Transverse colon (tissue), 4 donors: ENCODE measurements at regions not wholly inside any gene's neighbourhood (a gene's known extent, or its start where the extent isn't known, plus 50 kb on each side); places are given as distances from the start of the nearest gene placed in this dataset.
"Not testable (repeated sequence)": the region's sequence is repeated elsewhere in the genome, so short reads cannot be mapped to it uniquely, and the experiment has no call there.

Experiments used
- DNase-seq: peaks from one replicate; pipeline ENCODE4 v3.0.0-alpha.2; 2019
- H3K27ac ChIP-seq, 4 donors: fragments of 200-600 bp; sonication (generic); 2 replicates each; pipeline ENCODE4 v1.5.1; 2016 to 2018; ENCODE audit warnings: inconsistent platforms in 4 of 4
- H3K27me3 ChIP-seq: fragments of 200-600 bp; sonication (generic); 2 replicates; pipeline ENCODE4 v1.5.1; 2017; ENCODE audit warnings: inconsistent platforms
- H3K36me3 ChIP-seq, 4 donors: fragments of 200-600 bp; sonication (generic); 2 replicates each; pipeline ENCODE4 v1.5.1; 2017 to 2019; ENCODE audit warnings: inconsistent platforms in 4 of 4
- H3K4me1 ChIP-seq, 4 donors: fragments of 200-600 bp; sonication (generic); 2 replicates each; pipeline ENCODE4 v1.5.1; 2017 to 2020; ENCODE audit warnings: inconsistent platforms in 4 of 4
- H3K4me3 ChIP-seq, 4 donors: fragments of 200-600 bp; sonication (generic); 1 replicate in 1 of 4; 2 replicates in 3 of 4; pipeline versions ENCODE4 v1.5.1 to v1.6.1; 2017 to 2019; ENCODE audit warnings: inconsistent platforms in 4 of 4
- H3K9me3 ChIP-seq, 2 donors: fragments of 200-600 bp; sonication (generic); 2 replicates each; pipeline ENCODE4 v1.5.1; 2017 to 2019; ENCODE audit warnings: inconsistent platforms in 2 of 2
- WGBS, 2 donors: methylation state at CpG; one replicate each; pipeline ENCODE4 v1.1.5; 2018; ENCODE audit warnings: low coverage in 1 of 2; 5-methylcytosine and 5-hydroxymethylcytosine counted together
- in situ Hi-C, 4 donors: fragments of 200-750 bp; cut with MboI; loops; one replicate each; pipeline versions ENCODE4 v1.15.0 to v1.15.1; 2017; ENCODE audit warnings: low sequenced_read_pairs in 3 of 4, low pct_ligation_motif_present in 1 of 4, low pct_unique_long_range_greater_than_20kb in 1 of 4
- intact Hi-C: fragments of 100-400 bp; cut with DNase I; formaldehyde crosslinking; loops from one replicate; pipeline ENCODE4 v1.15.1; 2023; ENCODE audit warnings: low total_unique reads

GRCh38 chr16:88266935-88267551 is 115.7 kb upstream of the ZNF469 start:
- in situ Hi-C loops, H3K4me3 ChIP-seq, DNase-seq, H3K27ac ChIP-seq, H3K9me3 ChIP-seq, H3K36me3 ChIP-seq, intact Hi-C loops, H3K27me3 ChIP-seq: not testable (repeated sequence)
- peaks cover 0 to 22% (median 10%) of the 10 kb centered on the region in 4 donors for H3K4me1 ChIP-seq
- WGBS, 2 donors, result 79% methylated on average over 31 of the region's 31 CpGs; no CpG with 5 or more reads in 1 of the 2 donors

- H3K27me3 ChIP-seq, H3K36me3 ChIP-seq, H3K9me3 ChIP-seq, DNase-seq, intact Hi-C loops, H3K27ac ChIP-seq, in situ Hi-C loops, H3K4me3 ChIP-seq: not testable (repeated sequence)
- peaks cover 0 to 14% (median 6%) of the 10 kb centered on the region in 4 donors for H3K4me1 ChIP-seq
- WGBS, 2 donors, result 73 to 78% methylated on average over 6 to 20 of the region's 20 CpGs
Measured at GRCh38 chr16:88268186-88268970, 114.4 kb upstream of the ZNF469 start.

GRCh38 chr16:88270171-88270790 is 112.5 kb upstream of the ZNF469 start:
- H3K27ac ChIP-seq, H3K4me3 ChIP-seq, DNase-seq, H3K9me3 ChIP-seq, in situ Hi-C loops, H3K36me3 ChIP-seq, H3K4me1 ChIP-seq, intact Hi-C loops, H3K27me3 ChIP-seq: not testable (repeated sequence)
- WGBS, 2 donors, result 58 to 70% methylated on average over 4 to 10 of the region's 10 CpGs

- DNase-seq, result not testable (repeated sequence)
Measured at GRCh38 chr16:88271296-88271695, 111.5 kb upstream of the ZNF469 start.

GRCh38 chr16:88271776-88272175 is 111.0 kb upstream of the ZNF469 start:
- in situ Hi-C loops, H3K36me3 ChIP-seq, H3K27me3 ChIP-seq, H3K4me1 ChIP-seq, H3K27ac ChIP-seq, DNase-seq, H3K9me3 ChIP-seq, intact Hi-C loops, H3K4me3 ChIP-seq: not testable (repeated sequence)
- WGBS, 2 donors, result 76 to 80% methylated on average over 2 to 3 of the region's 3 CpGs

More at GRCh38 chr16:88271296-88271695, 111.5 kb upstream of the ZNF469 start:
- H3K27ac ChIP-seq, H3K4me3 ChIP-seq, H3K4me1 ChIP-seq, H3K27me3 ChIP-seq, H3K9me3 ChIP-seq, H3K36me3 ChIP-seq, intact Hi-C loops, in situ Hi-C loops: not testable (repeated sequence)
- WGBS, 2 donors, result 89% methylated on average over 6 of the region's 11 CpGs; no CpG with 5 or more reads in 1 of the 2 donors

- H3K27me3 ChIP-seq, H3K36me3 ChIP-seq, H3K9me3 ChIP-seq, H3K4me1 ChIP-seq, intact Hi-C loops, DNase-seq, H3K27ac ChIP-seq, in situ Hi-C loops, H3K4me3 ChIP-seq: not testable (repeated sequence)
- WGBS, 2 donors, result 87 to 88% methylated on average over 12 of the region's 12 CpGs
Measured at GRCh38 chr16:88272437-88272836, 110.3 kb upstream of the ZNF469 start.

GRCh38 chr16:88274126-88274750 is 108.5 kb upstream of the ZNF469 start:
- intact Hi-C loops, DNase-seq, H3K4me1 ChIP-seq, H3K27me3 ChIP-seq, H3K4me3 ChIP-seq, in situ Hi-C loops, H3K27ac ChIP-seq, H3K36me3 ChIP-seq, H3K9me3 ChIP-seq: not testable (repeated sequence)
- 60 to 81% methylated on average over 9 to 11 of the region's 11 CpGs for WGBS, 2 donors
